Coronary artery (tissue), 2 donors: ENCODE measurements at regions not wholly inside any gene's neighbourhood (a gene's known extent, or its start where the extent isn't known, plus 50 kb on each side); places are given as distances from the start of the nearest gene placed in this dataset.

ENCODE experiments used
- DNase-seq: peaks from one replicate; pipeline ENCODE4 v3.0.0-alpha.2; 2017; ENCODE audit warnings: low spot score
- H3K27ac ChIP-seq, 2 donors: fragments of 200-600 bp; sonication (generic); one replicate each; pipeline ENCODE4 v1.5.1; 2016 to 2019
- H3K4me3 ChIP-seq: fragments of 200-600 bp; sonication (generic); 2 replicates; pipeline ENCODE4 v1.5.1; 2016; ENCODE audit warnings: mild to moderate bottlenecking, moderate library complexity
- CTCF ChIP-seq: fragments of 200-600 bp; sonication (generic); IDR thresholded peaks from one replicate; pipeline ENCODE4 v1.5.1; 2019; ENCODE audit warnings: antibody characterized with exemption

GRCh38 chr10:129110780-129111179 is 356.3 kb upstream of the MGMT start:
- Histone ChIP-seq H3K27ac (no peak overlapping the region), H3K4me3 (no peak overlapping the region)
- no peak for TF ChIP-seq CTCF
- DNase-seq, result no peak

DNA sequence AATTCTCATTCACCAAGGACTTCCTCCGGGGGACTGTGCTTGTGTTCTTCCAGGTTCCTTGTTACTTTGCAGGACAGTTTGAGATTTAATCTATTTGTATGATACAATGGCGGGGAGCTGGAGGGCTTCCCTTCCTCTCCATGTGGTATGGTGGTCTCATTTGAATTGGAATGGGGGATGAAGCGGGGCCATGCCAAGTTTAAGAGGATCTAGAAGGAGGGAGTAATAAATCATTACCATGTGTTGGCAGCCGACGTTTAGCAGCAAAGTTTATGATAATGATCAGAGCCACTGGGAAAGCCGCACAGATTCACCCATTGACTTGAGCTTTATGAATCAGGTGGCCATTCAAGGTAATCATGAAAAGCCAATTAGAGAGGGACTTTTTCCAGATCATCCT is 355.1 kb upstream of the MGMT start:
- Histone ChIP-seq H3K4me3 (no peak overlapping the region), H3K27ac (no peak overlapping the region)
- TF ChIP-seq CTCF, result no peak
- DNase-seq, result no peak

DNA sequence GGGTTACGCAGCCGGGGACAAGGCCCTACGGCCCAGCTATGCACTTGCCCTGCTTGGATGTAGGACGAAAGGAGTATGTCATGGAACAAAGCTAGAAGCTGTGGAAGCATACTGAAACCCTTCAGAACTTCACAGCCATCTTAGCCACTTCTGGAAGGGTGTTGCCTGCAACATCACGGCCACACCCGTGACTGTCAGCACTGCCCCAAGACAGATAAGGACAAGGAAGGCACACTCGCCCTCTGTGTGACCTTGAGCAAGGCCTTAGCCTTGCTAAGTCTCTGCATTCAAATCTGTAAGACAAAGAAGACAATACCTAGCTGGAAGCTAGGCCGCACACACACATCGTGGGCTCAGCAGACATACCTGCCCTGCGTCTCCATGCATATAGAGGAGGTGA is 352.5 kb upstream of the MGMT start:
- H3K4me3 ChIP-seq, result no peak overlapping the region
- no peak for TF ChIP-seq CTCF
- DNase-seq, result no peak
- H3K27ac ChIP-seq, result no peak overlapping the region

- DNase-seq, result no peak
- TF ChIP-seq CTCF, result no peak
Measured at GRCh38 chr10:129116371-129116770, 350.7 kb upstream of the MGMT start.

GRCh38 chr10:129120441-129120840 is 346.6 kb upstream of the MGMT start:
- H3K4me3 ChIP-seq, result no peak overlapping the region
- DNase-seq, result no peak
- no peak overlapping the region for H3K27ac ChIP-seq
- TF ChIP-seq CTCF, result no peak

More at GRCh38 chr10:129116371-129116770, 350.7 kb upstream of the MGMT start:
- Histone ChIP-seq H3K27ac (no peak overlapping the region), H3K4me3 (no peak overlapping the region)

- no peak for TF ChIP-seq CTCF
- Histone ChIP-seq H3K4me3 (no peak overlapping the region), H3K27ac (no peak overlapping the region)
- no peak for DNase-seq
Measured at GRCh38 chr10:129122846-129123245, 344.2 kb upstream of the MGMT start.

DNA sequence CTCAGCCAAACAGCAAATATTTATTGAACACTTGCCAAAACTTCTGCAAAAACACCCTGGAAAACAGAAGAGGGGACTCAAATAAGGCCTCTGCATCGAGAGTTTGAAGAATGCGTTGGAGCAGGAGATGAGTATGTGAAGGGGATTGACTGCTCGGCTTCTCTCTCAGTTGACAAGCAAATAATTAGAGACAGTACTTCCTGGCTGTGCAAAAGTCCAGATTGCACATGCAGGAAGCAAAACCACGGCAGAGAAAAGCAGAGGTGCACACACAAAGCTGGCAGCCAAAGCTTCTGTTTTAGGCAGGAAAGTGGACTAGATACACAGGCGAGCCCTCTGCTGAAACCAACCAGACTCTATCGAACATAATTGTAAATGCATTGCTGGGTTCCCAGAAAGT is 343.6 kb upstream of the MGMT start:
- TF ChIP-seq CTCF, result no peak
- H3K4me3 ChIP-seq, result no peak overlapping the region
- no peak overlapping the region for H3K27ac ChIP-seq
- no peak for DNase-seq
